Heart left ventricle (tissue), 13 donors: ENCODE measurements at regions not wholly inside any gene's neighbourhood (a gene's known extent, or its start where the extent isn't known, plus 50 kb on each side); places are given as distances from the start of the nearest gene placed in this dataset.

ENCODE experiments used
- POLR2A ChIP-seq, 2 donors: fragments of 450-650 bp; IDR thresholded peaks; one replicate each; pipeline ENCODE4 v1.6.1; 2017; ENCODE audit warnings: antibody characterized with exemption in 2 of 2, mild to moderate bottlenecking in 2 of 2, moderate library complexity in 2 of 2
- TF ChIP-seq, protein P1 (sequence below), 12 donors: fragments of 200-600 bp; sonication (generic) in 4 of 12; IDR thresholded peaks; one replicate each; pipeline versions ENCODE4 v1.5.0 to v1.8.0; 2018 to 2022; ENCODE audit warnings: antibody characterized with exemption in 12 of 12, mild to moderate bottlenecking in 5 of 12
- donor health status: ischemic (EF 13 %, LVEDD 7.1; RV severe dilation, severe dysfunction).
- donor health status: DM: no; HTN: yes; CAD: no.
- donor health status: DM: no; HTN: no; CAD: no.
- donor health status: ischemic (EF 25% LVEDD 6.9; RV normal size, moderate dysfunction).
- donor health status: ischemic (EF 25% LVEDD 5.7; RV mildly dilated, moderate dysfunction).
- donor health status: ischemic (EF 35%, LVEDD 5.7; RV mildly dilated, moderate dysfunction).
- donor health status: nonischemic (EF 11% LVEDD 7.7; RV severe dilation, severe dysfunction).
- donor health status: DM: yes; HTN: yes; CAD: no.
- donor health status: PGD.
- donor health status: ischemic (EF 29% LVEDD 5.4; RV normal size, mild dysfunction).
- donor health status: nonischemic (EF 23%, LVEDD 6.1; RV moderate dilation, normal function).

DNA sequence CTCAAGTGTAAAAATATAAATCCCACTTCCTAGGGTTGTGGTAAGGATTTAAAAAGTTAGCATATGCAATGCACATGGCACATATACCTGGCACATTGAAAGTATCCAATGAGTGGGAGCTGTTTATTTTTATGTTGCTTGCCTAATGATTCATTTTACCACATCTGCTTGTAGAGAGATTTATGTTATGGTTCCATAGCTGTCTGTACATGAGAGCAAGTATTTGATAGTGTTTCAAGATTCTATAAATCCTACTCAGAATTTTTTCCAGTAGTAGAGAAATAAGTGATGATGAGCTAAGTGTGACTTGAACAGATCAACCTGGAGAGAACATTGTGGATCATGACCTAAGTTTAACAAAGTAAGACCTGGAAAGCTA is 125.3 kb upstream of the SPTLC3 start:
- TF ChIP-seq POLR2A (IDR thresholded peaks at IDR 0.05), result no peak
- TF ChIP-seq, protein P1, sequence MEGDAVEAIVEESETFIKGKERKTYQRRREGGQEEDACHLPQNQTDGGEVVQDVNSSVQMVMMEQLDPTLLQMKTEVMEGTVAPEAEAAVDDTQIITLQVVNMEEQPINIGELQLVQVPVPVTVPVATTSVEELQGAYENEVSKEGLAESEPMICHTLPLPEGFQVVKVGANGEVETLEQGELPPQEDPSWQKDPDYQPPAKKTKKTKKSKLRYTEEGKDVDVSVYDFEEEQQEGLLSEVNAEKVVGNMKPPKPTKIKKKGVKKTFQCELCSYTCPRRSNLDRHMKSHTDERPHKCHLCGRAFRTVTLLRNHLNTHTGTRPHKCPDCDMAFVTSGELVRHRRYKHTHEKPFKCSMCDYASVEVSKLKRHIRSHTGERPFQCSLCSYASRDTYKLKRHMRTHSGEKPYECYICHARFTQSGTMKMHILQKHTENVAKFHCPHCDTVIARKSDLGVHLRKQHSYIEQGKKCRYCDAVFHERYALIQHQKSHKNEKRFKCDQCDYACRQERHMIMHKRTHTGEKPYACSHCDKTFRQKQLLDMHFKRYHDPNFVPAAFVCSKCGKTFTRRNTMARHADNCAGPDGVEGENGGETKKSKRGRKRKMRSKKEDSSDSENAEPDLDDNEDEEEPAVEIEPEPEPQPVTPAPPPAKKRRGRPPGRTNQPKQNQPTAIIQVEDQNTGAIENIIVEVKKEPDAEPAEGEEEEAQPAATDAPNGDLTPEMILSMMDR (IDR thresholded peaks at IDR 0.05), result no peak
